ENCODE measurements at regions not wholly inside any gene's neighbourhood (a gene's known extent, or its start where the extent isn't known, plus 50 kb on each side); places are given as distances from the start of the nearest gene placed in this dataset.

GRCh38 chr15:93671387-93671943 lies 559.9 kb upstream of the MCTP2 start:
- H3K9me3 ChIP-seq: no peaks in the 10 kb centered on the region
- TF ChIP-seq POLR2AphosphoS5 (IDR thresholded peaks at IDR 0.05) (no peak), CTCF (IDR thresholded peaks at IDR 0.05) (no peak), POLR2A (IDR thresholded peaks at IDR 0.05) (no peak), EP300 (IDR thresholded peaks at IDR 0.05; ENCODE audit: low read depth) (no peak)
- in situ Hi-C loops (cut with MboI; ENCODE audit: low pct_ligation_motif_present in 1 of 4, low pct_unique_long_range_greater_than_20kb in 1 of 4, low sequenced_read_pairs in 3 of 4): no loop called here
- intact Hi-C loops (cut with DNase I; ENCODE audit: low total_unique reads): no loop called here
- 77 to 84% methylated on average over 6 to 12 of the region's 12 CpGs for WGBS, 2 donors (ENCODE audit: low coverage in 1 of 2)
- H3K27ac ChIP-seq: no peak overlapping the region
- H3K27me3 ChIP-seq: no peaks in the 10 kb centered on the region
- no peaks in the 10 kb centered on the region for H3K4me1 ChIP-seq
- H3K4me3 ChIP-seq: no peak overlapping the region
- H3K36me3 ChIP-seq: no peaks in the 10 kb centered on the region
- no peak for DNase-seq

- Histone ChIP-seq H3K27me3 (no peaks in the 10 kb centered on the region), H3K36me3 (no peaks in the 10 kb centered on the region), H3K4me1 (no peaks in the 10 kb centered on the region), H3K4me3 (no peak overlapping the region), H3K9me3 (no peaks in the 10 kb centered on the region), H3K27ac (no peak overlapping the region)
- intact Hi-C loops (cut with DNase I; ENCODE audit: low total_unique reads): no loop called here
- no peak for DNase-seq
- WGBS, 2 donors (ENCODE audit: low coverage in 1 of 2): 85 to 86% methylated on average over 4 to 6 of the region's 6 CpGs
- in situ Hi-C loops (cut with MboI; ENCODE audit: low pct_ligation_motif_present in 1 of 4, low pct_unique_long_range_greater_than_20kb in 1 of 4, low sequenced_read_pairs in 3 of 4): no loop called here
- no peak for TF ChIP-seq POLR2A (IDR thresholded peaks at IDR 0.05)
- no peak for TF ChIP-seq CTCF (IDR thresholded peaks at IDR 0.05)
- no peak for TF ChIP-seq POLR2AphosphoS5 (IDR thresholded peaks at IDR 0.05)
- no peak for TF ChIP-seq EP300 (IDR thresholded peaks at IDR 0.05; ENCODE audit: low read depth)
Observed at GRCh38 chr15:93670931-93671330, 560.4 kb upstream of the MCTP2 start.

- in situ Hi-C loops (cut with MboI; ENCODE audit: low pct_ligation_motif_present in 1 of 4, low pct_unique_long_range_greater_than_20kb in 1 of 4, low sequenced_read_pairs in 3 of 4): no loop called here
- no peaks in the 10 kb centered on the region for H3K4me1 ChIP-seq
- no peak overlapping the region for H3K4me3 ChIP-seq
- no peaks in the 10 kb centered on the region for H3K27me3 ChIP-seq
- DNase-seq: no peak
- no peaks in the 10 kb centered on the region for H3K9me3 ChIP-seq
- H3K36me3 ChIP-seq: no peaks in the 10 kb centered on the region
- intact Hi-C loops (cut with DNase I; ENCODE audit: low total_unique reads): no loop called here
- TF ChIP-seq EP300 (IDR thresholded peaks at IDR 0.05; ENCODE audit: low read depth) (no peak), POLR2AphosphoS5 (IDR thresholded peaks at IDR 0.05) (no peak), CTCF (IDR thresholded peaks at IDR 0.05) (no peak), POLR2A (IDR thresholded peaks at IDR 0.05) (no peak)
- 53 to 64% methylated on average over 3 of the region's 3 CpGs for WGBS, 2 donors (ENCODE audit: low coverage in 1 of 2)
- no peak overlapping the region for H3K27ac ChIP-seq
Observed at GRCh38 chr15:93664213-93664956, 567.0 kb upstream of the MCTP2 start.

DNA sequence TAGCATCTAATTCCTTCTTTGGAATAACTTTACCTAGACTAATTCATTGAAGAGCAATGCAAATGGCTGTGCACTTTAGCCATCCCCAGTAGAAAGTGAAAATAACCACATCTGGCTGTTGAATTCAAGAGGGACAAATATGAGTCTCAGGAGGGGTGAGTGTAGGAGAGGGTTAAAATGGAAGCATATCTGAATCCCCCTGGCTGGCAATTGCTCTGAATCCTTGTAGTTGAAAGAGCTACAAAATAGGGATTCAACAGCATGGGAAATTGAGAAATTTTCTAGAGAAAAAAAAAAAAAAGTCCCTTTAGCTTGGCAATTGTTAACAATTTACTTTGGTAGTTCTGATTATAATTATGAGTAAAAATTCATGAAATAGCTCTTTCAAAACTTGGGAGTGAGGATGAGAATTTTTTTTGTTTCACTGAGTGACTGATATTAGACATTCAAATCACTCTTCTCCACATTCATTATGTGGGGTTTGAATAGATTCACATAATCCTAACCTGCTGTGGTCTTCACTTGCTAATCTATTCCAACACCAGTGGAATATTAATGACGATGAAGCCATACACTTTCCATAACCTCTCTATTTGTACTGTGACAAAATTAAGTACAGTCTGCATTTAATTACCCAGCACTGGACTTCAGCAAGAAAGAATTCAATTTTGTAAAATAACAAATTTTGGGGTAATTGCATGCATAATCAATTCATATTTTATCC lies 569.0 kb upstream of the MCTP2 start:
- TF ChIP-seq EP300 (IDR thresholded peaks at IDR 0.05; ENCODE audit: low read depth) (no peak), POLR2AphosphoS5 (IDR thresholded peaks at IDR 0.05) (no peak), CTCF (IDR thresholded peaks at IDR 0.05) (no peak), POLR2A (IDR thresholded peaks at IDR 0.05) (no peak)
- Histone ChIP-seq H3K4me3 (no peak overlapping the region), H3K27me3 (no peaks in the 10 kb centered on the region), H3K27ac (no peak overlapping the region), H3K36me3 (no peaks in the 10 kb centered on the region), H3K4me1 (no peaks in the 10 kb centered on the region), H3K9me3 (no peaks in the 10 kb centered on the region)
- 69 to 76% methylated on average over 1 of the region's 1 CpG for WGBS, 2 donors (ENCODE audit: low coverage in 1 of 2)
- intact Hi-C loops (cut with DNase I; ENCODE audit: low total_unique reads): no loop called here
- in situ Hi-C loops (cut with MboI; ENCODE audit: low pct_ligation_motif_present in 1 of 4, low pct_unique_long_range_greater_than_20kb in 1 of 4, low sequenced_read_pairs in 3 of 4): no loop called here
- no peak for DNase-seq
